Ammon's horn (tissue), 1 donor: ENCODE measurements at regions not wholly inside any gene's neighbourhood (a gene's known extent, or its start where the extent isn't known, plus 50 kb on each side); places are given as distances from the start of the nearest gene placed in this dataset.
"Not testable (repeated sequence)": the region's sequence is repeated elsewhere in the genome, so short reads cannot be mapped to it uniquely, and the experiment has no call there.

Experiments
- DNase-seq: peaks from one replicate; pipeline ENCODE4 v3.0.0-alpha.2; 2016; ENCODE audit warnings: low spot score

GRCh38 chr12:13440844-13441243, 244.3 kb downstream of the EMP1 start:
- no peak for DNase-seq

- DNase-seq, result no peak
Observed at GRCh38 chr12:13437541-13437940, 241.0 kb downstream of the EMP1 start.

GRCh38 chr12:13436696-13437391, 240.3 kb downstream of the EMP1 start:
- DNase-seq, result no peak

GRCh38 chr12:13436182-13436581, 239.7 kb downstream of the EMP1 start:
- no peak for DNase-seq

GRCh38 chr12:13435235-13435933, 238.9 kb downstream of the EMP1 start:
- DNase-seq, result no peak

- DNase-seq, result no peak
Observed at GRCh38 chr12:13433768-13434167, 237.2 kb downstream of the EMP1 start.

- no peak for DNase-seq
Observed at GRCh38 chr12:13431041-13431440, 234.5 kb downstream of the EMP1 start.

GRCh38 chr12:13428538-13429265, 232.2 kb downstream of the EMP1 start:
- DNase-seq, result no peak

- no peak for DNase-seq
Observed at GRCh38 chr12:13425766-13426165, 229.2 kb downstream of the EMP1 start.

- no peak for DNase-seq
Observed at GRCh38 chr12:13422291-13422690, 225.8 kb downstream of the EMP1 start.

GRCh38 chr12:13417516-13417915, 221.0 kb downstream of the EMP1 start:
- DNase-seq, result no peak

GRCh38 chr12:13411287-13411686, 214.8 kb downstream of the EMP1 start:
- no peak for DNase-seq

- DNase-seq, result no peak
Observed at GRCh38 chr12:13405961-13406703, 209.6 kb downstream of the EMP1 start.

GRCh38 chr12:13404631-13405473, 208.3 kb downstream of the EMP1 start:
- DNase-seq, result no peak

GRCh38 chr12:13404111-13404628, 207.6 kb downstream of the EMP1 start:
- DNase-seq, result no peak

- not testable (repeated sequence) for DNase-seq
Observed at GRCh38 chr12:13391375-13391774, 194.8 kb downstream of the EMP1 start.

- DNase-seq, result no peak
Observed at GRCh38 chr12:13390918-13391317, 194.4 kb downstream of the EMP1 start.

GRCh38 chr12:13390381-13390861, 193.9 kb downstream of the EMP1 start:
- DNase-seq, result peak; percentile 95

- no peak for DNase-seq
Observed at GRCh38 chr12:13387101-13387500, 190.6 kb downstream of the EMP1 start.

- DNase-seq, result peak; percentile 12
Observed at GRCh38 chr12:13386323-13387039, 190.0 kb downstream of the EMP1 start.
